HG02943 (cell line): ENCODE measurements at regions not wholly inside any gene's neighbourhood (a gene's known extent, or its start where the extent isn't known, plus 50 kb on each side); places are given as distances from the start of the nearest gene placed in this dataset.

Experiments used
- ATAC-seq: cut with Tn5 transposase; IDR thresholded peaks from one replicate; pipeline ENCODE4 v1.9.1; 2021; ENCODE audit warnings: mild to moderate bottlenecking, low read depth, moderate library complexity; ENCODE audit not compliant: unreplicated experiment

DNA sequence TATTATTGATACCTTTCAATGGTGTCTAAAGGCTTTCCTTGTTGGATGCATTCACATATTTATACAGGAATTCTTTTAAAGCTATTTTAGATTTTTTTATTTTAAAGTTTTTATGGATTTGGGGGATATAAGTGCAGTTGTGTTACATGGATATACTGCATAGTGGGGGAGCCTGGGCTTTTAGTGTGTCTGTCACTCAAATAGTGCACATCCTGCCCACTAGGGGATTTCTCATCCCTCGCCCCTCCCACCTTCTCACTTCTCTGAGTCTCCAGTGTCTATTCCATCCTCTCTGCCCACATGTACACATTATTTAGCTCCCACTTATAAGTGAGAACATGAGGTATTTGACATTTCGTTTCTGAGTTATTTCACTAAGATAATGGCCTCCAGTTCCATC is 154.0 kb upstream of the MKI67 start:
- ATAC-seq, result no peak

DNA sequence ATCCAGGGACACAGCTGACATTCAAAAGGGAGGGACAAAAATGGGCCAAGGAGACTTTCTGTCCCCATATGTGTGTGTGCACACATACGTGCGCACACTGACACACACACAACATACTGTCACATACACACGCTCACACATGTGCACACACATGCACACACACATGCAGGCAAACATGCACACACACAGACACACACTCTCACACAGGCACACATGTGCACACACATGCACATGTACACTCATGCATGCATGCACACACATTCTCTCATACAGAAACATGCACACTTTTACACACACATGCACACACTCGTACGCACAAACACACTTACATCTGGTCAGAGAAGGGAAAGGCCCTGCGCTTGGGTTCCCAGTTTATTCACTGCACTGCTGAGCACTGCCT is 155.1 kb upstream of the MKI67 start:
- ATAC-seq, result no peak

DNA sequence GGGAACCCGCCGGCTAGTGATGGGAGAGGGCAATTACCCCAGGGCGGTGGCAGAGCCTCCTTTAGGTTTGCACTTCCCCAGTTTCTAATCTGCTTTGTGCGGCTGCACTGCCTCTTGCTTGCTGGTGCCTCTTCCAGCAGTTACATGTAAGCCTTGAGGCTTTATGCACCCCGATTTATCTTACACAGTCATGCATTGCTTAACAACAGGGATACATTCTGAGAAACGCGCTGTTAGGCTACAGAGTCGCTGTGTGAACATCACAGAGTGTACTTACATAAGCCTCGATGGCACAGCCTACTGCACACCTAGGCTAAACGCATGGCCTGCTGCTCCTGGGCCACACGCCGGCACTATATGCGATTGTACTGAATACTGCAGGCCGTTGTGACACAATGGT is 155.6 kb upstream of the MKI67 start:
- no peak for ATAC-seq

DNA sequence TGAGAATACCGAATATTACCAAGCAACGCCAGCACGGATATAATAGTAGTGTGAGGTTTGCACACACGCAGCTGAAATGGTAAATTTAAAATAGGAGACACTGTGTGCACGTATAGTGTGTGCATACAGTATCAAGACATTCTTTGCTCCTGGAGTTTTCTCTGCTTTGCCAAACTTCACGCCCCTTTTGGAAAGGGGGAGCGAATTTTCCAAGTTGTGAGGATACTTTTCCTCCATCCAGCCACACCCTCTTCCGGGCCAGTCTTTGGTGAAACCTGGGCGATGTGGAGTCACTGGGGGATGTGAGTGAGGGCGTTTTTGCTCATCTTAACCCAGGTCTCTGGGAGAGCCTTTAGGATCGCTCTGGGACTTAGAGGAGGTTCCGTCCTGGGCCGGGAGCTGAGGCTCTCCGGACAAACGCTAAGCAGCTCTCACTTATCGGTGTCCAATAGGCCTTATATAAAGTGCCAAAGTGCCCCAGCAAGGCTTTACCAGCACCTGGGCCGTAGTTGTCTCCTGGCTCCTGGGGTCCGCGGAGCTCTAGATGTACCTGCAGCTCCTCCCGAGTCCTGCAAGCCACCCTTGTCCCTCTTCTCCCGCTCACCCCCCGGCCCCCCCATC is 160.0 kb upstream of the MKI67 start:
- no peak for ATAC-seq

DNA sequence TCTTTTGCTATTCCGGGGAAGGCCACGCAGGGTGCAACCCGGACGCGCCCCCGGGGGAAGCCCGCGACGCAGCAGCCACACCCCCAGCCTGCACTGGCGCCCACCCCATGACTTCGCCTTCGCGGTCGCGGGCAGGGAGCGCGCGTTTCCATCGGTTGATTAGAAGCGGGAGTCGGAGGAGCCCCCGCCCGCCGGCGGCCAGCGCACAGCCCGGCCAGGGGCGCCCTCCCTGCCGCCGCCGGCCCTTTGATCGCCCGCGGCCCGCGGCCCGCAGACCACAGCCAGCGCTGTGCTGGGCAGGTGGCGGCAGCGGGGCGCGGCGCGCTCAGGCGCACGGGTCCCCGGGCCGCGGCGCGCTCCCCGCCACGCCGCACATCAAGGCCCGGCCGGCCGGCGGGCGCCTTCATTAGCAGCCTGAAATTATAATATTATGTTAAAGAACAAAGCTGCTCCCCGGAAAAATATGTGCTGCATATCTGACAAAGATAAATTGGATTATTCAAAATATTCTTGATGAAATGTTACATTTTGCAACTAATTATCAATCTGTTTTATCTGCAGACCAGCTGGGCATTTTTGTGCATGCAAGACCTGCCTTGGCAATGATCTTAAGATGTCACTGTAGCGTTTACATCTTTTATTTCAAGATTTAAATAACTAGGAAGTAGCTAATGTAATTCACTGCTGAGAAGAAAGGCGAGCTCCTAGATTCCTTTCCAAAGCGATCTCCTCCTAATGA is 160.7 kb upstream of the MKI67 start:
- ATAC-seq, result no peak

DNA sequence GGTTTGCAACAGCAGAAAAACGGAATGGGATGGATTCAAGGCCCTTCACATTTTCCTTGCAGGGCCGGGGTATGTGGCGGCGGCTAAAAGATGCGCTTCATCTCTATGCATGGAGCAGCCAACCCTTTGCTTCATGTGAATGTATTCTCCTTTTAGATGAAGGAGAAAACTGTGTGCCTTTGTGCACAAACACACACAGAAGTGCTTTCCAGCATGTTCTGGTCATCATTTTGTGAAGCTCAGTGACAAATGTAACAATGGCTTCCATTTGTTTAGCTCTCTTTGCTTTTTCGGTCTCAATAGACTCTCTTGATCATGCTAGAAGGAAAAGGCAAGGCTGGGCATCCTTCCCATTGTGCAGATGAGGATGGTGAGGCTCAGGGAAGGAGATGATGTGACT is 161.7 kb upstream of the MKI67 start:
- ATAC-seq, result no peak

DNA sequence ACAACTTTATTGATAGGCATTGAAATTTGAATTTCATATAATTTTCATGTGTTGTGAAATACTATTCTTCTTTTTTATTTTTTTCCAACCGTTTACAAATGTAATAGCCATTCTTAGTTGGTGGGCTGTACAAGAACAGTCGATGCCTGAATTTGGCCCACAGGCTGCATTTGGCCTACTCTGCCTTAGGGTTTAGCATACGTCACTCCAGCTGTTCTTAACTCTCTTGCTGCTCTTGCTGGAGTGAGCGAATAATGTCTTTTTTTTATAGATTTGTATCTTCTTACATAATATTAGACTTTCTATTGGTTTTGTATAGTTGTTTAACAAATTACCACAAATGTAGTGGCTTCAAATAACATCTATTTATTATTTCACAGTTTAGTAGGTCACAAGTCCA is 163.4 kb upstream of the MKI67 start:
- no peak for ATAC-seq

DNA sequence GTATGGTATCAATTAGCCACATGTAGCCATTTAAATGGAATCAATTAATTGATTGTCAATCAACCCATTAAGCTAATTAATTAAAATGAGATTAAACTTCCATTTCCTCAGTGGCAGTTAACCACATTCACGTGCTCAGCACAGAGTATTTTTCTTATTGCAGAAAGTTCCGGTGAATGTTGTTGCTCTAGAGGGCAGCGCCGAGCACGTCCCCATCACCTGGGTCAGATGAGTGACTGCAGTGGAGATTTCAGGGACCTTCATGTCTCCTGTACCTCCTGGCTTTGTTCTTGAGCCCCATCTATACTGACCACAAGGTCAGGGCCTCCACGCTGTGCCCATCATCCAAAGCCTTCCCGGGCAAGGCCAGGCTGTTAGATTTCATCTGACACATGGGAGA is 168.8 kb upstream of the MKI67 start:
- no peak for ATAC-seq

DNA sequence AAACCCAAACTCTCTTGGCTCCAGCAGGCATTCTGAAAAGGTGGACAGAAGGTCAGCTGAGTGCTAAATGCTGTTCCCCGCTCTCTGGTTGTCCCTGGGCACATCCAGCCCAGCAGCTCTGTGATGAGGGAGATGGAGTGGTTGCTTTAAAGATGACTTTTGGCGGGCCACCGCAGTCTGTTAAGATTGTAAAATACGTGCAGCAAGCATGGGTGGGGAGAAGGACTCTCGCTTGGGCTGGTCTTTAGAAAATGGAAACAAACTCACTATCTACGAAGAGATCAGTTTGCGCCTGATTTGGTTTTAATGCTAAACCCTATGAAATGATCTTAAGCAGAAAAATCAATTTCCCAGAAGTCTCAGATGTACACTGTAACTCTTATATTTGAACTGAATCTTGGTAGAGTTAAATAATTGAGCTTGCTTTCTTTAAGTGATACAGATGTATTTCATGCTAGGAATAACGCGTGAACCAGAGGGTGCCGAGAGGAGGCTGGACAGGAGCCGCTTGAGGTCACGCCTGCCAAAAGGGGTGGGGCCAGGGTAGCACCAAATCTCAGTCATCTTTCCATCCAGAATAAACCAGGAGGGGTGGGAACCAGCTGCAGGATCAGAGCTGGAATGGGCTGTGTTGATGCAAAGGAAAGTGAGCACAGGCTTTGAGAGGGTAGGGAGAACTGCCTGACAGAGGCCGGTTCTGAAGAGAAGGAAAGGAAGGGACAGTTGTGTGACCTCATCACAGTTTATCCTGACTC is 170.2 kb upstream of the MKI67 start:
- no peak for ATAC-seq

DNA sequence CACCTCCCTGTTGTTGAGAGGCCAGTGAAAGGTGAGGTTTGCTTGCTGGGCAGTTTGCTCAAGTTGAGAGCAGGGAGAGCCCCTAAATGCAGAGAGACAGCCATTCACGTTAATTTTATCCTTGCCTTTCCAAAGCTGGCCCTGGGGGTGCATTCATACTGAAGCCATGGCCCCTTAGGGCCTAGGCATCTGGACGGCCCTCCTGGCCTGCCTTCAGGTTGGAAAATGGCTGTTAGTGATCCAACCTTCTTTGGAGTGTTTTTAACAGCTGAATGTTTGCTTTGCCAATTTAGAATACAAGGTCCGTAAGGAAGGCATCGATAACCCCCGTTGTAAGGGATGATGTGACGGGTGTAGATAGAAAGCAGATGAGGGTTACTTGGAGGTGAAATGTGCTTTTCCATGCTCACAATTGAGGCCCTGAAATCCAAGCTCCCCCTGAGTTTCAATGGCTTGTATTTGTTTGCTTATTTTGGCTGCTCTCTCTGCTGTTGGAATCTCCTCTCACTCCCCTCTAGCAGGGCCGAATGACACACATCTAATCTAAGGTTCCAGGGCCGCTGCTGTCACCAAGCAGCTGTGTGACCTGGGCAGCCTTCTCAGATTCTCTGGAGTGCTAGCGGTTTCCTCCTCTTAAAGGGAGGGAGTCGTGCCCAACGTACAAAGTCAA is 171.6 kb upstream of the MKI67 start:
- no peak for ATAC-seq

DNA sequence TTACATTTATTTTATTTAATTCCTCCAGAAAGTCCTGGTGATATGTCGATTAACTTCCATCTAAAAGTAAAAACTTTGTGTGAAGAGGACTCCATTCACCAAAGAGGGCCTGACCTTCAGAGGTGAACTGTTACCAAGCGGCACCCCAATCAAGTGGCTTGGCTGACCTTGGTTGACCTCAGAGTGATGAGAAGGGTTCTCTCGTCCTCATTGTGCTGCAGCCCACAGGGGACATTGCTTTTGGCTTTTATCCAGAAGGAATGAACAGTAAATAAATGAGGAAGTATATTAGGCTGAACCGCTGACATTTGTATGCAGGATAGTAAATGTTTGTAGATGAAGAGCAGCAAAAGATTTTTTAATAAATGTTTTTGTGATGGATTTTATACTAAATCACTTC is 172.4 kb upstream of the MKI67 start:
- ATAC-seq, result no peak

DNA sequence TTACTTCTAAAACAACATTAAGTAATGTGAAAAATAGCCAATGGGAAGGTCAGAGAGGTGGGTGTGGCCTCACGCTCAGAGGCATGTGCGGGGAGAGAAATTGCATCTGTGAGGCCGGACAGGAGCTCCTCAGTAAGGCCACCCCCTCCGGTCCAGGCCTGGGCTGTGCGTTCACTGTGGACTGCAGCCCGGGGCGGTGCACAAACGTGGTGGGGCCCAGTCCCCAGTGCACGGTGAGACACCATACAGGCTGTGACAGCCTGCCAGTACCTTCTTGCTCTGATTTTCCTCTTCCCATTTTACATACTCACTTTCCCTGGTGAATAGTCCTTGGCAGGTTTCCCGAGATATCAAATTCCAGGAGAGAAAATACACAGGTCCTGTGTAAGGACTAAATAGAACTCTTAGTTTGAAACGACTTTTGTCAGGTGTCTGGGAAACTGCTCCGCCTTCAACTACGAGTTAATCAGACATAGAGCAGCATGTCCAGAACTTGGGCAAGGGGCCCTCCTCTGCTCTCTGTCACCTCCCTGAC is 174.1 kb upstream of the MKI67 start:
- no peak for ATAC-seq

DNA sequence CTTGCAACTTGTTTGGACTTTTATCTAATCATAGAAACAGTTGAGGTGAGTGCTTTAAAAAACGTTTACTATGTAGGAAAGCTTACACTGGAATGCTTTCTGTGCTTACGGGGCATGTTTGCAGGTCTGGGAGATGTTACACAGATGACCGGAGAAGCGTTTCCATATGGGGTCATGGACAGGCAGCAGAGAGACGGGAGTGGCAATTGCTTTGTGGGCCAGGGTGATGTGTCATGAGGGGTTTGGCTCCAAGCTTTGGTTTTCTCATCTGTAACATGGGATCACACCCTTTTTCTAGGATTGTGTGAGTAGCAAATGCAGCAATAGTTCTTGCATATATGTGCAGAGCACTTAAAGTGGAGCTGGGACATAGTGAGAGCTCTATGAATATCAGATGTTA is 174.8 kb upstream of the MKI67 start:
- ATAC-seq, result no peak

DNA sequence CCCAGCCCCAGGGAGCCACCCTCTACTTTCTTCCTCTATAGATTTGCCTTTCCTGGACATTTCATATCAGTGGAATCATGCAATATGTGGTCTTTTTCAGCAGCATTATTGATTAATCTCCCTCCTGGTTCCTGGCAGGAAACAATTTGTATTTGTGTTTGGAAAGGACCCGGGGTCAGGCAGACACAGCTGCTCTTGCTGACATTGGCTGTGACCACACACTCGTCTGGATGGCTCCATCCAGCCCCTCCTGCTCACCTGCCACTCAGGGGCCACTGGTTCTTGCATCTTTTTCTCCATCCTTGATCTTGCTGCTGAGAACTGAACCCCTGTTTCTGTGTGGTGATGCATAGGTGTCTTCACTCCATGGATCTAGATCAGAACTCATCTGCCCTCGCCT is 176.6 kb upstream of the MKI67 start:
- ATAC-seq, result no peak

DNA sequence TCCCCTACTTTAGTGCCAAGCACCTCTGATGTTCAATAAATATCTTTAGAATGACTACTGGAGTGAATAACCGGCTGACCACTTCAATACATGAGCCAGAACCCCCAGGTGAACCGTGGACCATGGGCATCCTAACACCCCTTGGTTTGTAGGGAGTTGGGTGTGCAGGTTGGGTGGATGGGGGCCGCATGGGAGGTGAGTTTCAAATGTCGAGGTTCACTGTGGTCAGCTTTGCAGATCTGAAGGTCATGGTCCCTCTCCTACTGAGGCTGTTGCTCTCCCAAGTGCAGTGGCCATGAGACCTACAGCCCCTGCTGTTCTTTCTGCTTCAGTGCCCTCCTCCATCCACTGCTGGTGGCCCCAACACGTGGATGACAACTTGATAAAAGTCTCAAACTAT is 178.0 kb upstream of the MKI67 start:
- no peak for ATAC-seq

DNA sequence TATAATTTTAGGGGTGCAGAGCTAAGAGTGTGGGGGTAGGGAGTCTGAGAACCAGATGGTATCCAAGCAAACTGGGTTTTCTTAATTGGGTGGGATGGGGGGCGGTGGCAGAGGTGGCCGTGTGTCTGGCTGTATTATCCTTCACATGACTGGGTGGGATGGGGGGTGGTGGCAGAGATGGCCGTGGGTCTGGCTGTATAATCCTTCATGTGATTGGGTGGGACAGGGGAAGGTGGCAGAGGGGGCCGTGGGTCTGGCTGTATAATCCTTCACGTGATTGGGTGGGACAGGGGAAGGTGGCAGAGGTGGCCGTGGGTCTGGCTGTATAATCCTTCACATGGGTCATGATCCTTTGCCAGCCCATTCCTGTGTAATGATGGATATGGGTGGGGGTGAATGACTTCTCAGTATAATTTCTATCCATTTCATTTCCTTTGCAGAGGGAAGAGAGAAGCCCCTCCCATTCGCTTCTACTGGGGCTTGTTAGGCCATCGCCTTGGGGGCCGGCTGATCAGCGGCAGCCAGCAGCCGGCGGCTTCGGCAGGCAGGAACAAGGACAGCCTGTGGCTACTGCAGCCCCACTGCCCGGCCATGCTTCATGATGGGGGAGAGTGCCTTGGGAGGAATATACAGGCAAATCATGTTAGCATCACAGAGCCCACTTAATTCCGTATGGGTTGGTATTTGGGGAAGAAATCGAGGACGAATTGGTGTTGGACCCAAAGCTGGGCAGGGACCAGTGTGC is 179.6 kb upstream of the MKI67 start:
- ATAC-seq, result no peak

DNA sequence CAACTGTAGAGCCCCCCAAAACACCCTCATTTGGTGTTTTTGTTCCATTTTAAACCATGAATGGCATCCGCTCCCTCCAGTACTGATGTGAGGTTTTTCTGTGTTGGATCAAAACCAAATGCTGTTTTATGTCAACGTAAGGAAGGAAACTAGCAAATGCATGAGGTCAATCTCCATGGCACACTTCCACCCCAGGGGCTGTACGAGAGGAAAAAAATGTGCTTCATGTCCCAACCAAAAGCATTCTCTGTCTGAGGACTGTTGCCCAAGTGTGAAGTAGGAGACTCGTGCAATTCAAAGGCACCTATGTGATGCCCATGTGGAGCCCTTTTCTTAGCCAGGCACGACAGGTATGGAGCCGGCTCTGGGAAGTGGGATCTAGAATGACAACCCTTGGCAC is 180.3 kb upstream of the MKI67 start:
- no peak for ATAC-seq

DNA sequence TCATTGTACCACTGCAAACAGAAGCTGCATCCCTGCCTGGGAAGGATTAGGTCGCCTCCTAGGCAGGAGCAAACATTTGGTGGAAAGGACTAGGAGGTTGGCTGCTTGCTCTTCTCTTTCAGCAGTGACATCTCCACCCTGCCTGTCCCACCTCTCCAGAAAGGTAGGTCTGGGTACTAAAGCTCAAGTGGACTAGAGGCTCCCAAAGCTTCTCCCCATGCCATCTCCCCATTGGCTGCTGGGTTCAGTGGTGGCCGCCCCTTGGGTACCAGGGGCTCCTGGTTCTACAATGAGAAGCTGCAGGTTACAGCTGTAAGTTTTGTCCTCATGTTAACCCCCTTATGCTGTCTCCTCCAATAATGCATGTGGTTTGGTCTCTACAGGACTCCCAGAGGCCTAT is 180.7 kb upstream of the MKI67 start:
- no peak for ATAC-seq

DNA sequence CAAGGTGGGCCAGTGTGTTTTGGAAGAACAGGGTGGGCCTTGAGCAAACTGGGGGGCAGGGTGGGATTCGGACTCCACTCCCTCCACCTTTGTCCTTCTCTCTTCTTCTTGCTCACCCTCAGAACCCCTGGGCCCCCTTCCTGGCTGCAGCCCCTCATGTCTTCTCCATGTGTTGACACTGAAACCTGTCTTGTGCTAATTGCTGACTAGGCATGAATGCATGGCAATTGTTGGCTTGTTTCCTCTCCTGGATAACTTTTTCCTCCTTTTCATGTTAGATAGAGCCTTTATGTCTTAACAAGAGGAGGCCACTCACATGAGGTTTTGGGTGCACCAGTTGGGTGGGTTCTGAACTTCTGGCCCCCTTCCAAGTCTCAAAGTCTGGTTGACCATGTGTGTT is 181.6 kb upstream of the MKI67 start:
- ATAC-seq, result no peak

DNA sequence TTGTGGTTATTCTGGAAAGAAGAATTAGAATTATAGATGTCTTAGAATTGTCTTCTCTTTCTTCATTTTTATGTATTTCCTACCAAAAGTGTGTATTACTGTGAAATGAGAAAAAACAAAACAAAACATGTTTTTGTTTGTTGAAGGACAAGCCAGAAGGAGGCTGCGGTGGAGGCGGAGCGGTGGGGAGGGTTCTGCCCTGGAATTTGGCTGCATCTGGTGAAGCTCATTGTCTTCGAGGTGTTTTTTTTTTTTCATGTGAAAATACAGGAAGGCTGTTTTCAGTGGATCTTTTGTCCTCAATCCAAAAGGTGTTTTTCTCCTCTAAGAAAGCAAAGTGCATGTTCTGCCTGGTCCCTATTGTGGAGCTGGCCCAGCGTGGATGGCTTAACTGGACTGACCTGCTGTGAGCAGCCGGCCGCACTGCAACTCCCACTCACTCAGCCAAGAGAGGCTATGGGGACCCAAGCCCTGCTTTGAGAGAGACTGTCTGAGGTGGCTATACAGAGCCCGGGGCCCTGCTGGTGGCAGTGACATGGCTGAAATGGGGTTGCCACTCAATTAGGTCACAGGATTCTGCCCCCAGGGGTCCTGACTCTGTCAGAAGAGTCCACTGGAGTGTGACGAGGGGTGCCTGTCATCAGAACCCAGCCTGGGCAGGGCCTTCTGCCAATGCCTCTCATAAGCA is 184.9 kb upstream of the MKI67 start:
- no peak for ATAC-seq
